Neural progenitor cell (in vitro differentiated cells): ENCODE measurements at regions not wholly inside any gene's neighbourhood (a gene's known extent, or its start where the extent isn't known, plus 50 kb on each side); places are given as distances from the start of the nearest gene placed in this dataset.

ENCODE experiments used
- EZH2 ChIP-seq: fragments of 200-600 bp; sonication (generic); IDR thresholded peaks from 2 replicates; pipeline ENCODE4 v1.6.1; 2017; ENCODE audit warnings: antibody characterized with exemption, mild to moderate bottlenecking, moderate library complexity
- EZH2phosphoT487 ChIP-seq: fragments of 200-600 bp; sonication (generic); IDR thresholded peaks from 2 replicates; pipeline ENCODE4 v1.6.1; 2017; ENCODE audit warnings: antibody characterized with exemption
- TF ChIP-seq, protein P1 (sequence below): fragments of 200-600 bp; sonication (generic); IDR thresholded peaks from 2 replicates; pipeline ENCODE4 v1.5.1; 2017; ENCODE audit warnings: antibody characterized with exemption, mild to moderate bottlenecking

- TF ChIP-seq, protein P1, sequence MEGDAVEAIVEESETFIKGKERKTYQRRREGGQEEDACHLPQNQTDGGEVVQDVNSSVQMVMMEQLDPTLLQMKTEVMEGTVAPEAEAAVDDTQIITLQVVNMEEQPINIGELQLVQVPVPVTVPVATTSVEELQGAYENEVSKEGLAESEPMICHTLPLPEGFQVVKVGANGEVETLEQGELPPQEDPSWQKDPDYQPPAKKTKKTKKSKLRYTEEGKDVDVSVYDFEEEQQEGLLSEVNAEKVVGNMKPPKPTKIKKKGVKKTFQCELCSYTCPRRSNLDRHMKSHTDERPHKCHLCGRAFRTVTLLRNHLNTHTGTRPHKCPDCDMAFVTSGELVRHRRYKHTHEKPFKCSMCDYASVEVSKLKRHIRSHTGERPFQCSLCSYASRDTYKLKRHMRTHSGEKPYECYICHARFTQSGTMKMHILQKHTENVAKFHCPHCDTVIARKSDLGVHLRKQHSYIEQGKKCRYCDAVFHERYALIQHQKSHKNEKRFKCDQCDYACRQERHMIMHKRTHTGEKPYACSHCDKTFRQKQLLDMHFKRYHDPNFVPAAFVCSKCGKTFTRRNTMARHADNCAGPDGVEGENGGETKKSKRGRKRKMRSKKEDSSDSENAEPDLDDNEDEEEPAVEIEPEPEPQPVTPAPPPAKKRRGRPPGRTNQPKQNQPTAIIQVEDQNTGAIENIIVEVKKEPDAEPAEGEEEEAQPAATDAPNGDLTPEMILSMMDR: no peak
- TF ChIP-seq EZH2 (no peak), EZH2phosphoT487 (no peak)
Measured at GRCh38 chr13:47788844-47789243, 212.2 kb downstream of the SUCLA2 start.
